HepG2 (cell line): ENCODE measurements at regions not wholly inside any gene's neighbourhood (a gene's known extent, or its start where the extent isn't known, plus 50 kb on each side); places are given as distances from the start of the nearest gene placed in this dataset.

ENCODE experiments used
- ATAC-seq: fragments of 200-7000 bp; cut with Tn5 transposase; 3 replicates; pipeline ENCODE4 v1.9.1; 2020; ENCODE audit warnings: mild to moderate bottlenecking, moderate library complexity
- BruUV-seq: library from RNA; stranded (reverse); fragments of 400-500 nt; replicated peaks from 2 replicates; lab custom pipeline; 2021; lab: Mats Ljungman, UMichigan
- CTCF ChIA-PET: fragments of 300-600 bp; formaldehyde crosslinking; extraction: SDS; loops from one replicate; lab custom pipeline; 2021; ENCODE audit warnings: low total read pairs, inconsistent platforms, low intra/inter-chr PET ratio; lab: Yijun Ruan, JAX
- POLR2A ChIA-PET: fragments of 350-600 bp; sonication (Branson Sonifier 250); formaldehyde crosslinking; loops from one replicate; lab custom pipeline; 2020; ENCODE audit warnings: antibody characterized with exemption, inconsistent platforms; lab: Yijun Ruan, JAX
- DNase-seq: peaks from one replicate; pipeline ENCODE4 v3.0.0-alpha.2; 2015; ENCODE audit warnings: low spot score
- FAIRE-seq: peaks from 3 replicates; lab custom pipeline; 2011; peaks lifted over from hg19 to GRCh38; lab: Jason Lieb, UNC
- H2AFZ ChIP-seq: one replicate; pipeline ENCODE4 v1.6.1; 2011; ENCODE audit warnings: low read length, inconsistent platforms
- H3K27ac ChIP-seq: fragments of 300-600 bp; 3 replicates; pipeline ENCODE4 v1.8.0; 2011; ENCODE audit warnings: mixed run types, mild to moderate bottlenecking, mixed read lengths, low read length, inconsistent platforms; ENCODE audit not compliant: insufficient read depth; ENCODE audit errors: extremely low read length
- H3K27me3 ChIP-seq, 2 experiments: fragments of 200-600 bp in 1 of 2; 2 replicates in 1 of 2; 3 replicates in 1 of 2; pipeline versions ENCODE4 v1.6.0 to v1.8.0; 2011; ENCODE audit warnings: low read length in 2 of 2, mild to moderate bottlenecking in 2 of 2, moderate library complexity in 2 of 2, inconsistent platforms in 1 of 2; ENCODE audit not compliant: insufficient read depth in 2 of 2, control insufficient read depth in 1 of 2
- H3K36me3 ChIP-seq, 2 experiments: fragments of 200-600 bp in 1 of 2; replicated peaks in 1 of 2; 2 replicates in 1 of 2; 3 replicates in 1 of 2; pipeline versions ENCODE4 v1.5.1 to v1.8.0; 2011; ENCODE audit warnings: low read length in 2 of 2, inconsistent platforms in 1 of 2; ENCODE audit not compliant: insufficient read depth in 2 of 2, control insufficient read depth in 1 of 2
- H3K4me1 ChIP-seq: 2 replicates; pipeline ENCODE4 v1.5.1; 2012; ENCODE audit warnings: low read length, inconsistent platforms; ENCODE audit not compliant: insufficient read depth
- H3K4me2 ChIP-seq: 2 replicates; pipeline ENCODE4 v1.6.0; 2011; ENCODE audit warnings: low read depth, low read length, inconsistent platforms
- H3K4me3 ChIP-seq, 3 experiments: fragments of 200-600 bp in 1 of 3; sonication (generic), shearing (Covaris generic) in 1 of 3; replicated peaks in 1 of 3; 2 replicates each; pipeline ENCODE4 v1.5.1; 2011 to 2016; ENCODE audit warnings: low read length in 3 of 3, inconsistent platforms in 2 of 3, low read depth in 2 of 3, mild to moderate bottlenecking in 2 of 3, control low read depth in 1 of 3, mixed read lengths in 1 of 3; ENCODE audit not compliant: insufficient read depth in 1 of 3
- H3K79me2 ChIP-seq: one replicate; pipeline ENCODE4 v1.6.1; 2011; ENCODE audit warnings: low read length, inconsistent platforms; ENCODE audit not compliant: insufficient read depth
- H3K9ac ChIP-seq: 2 replicates; pipeline ENCODE4 v1.6.0; 2011; ENCODE audit warnings: mild to moderate bottlenecking, low read depth, low read length, inconsistent platforms; ENCODE audit not compliant: insufficient read depth
- H3K9me3 ChIP-seq: 2 replicates; pipeline ENCODE4 v1.5.1; 2012; ENCODE audit warnings: mild to moderate bottlenecking, low read length
- H4K20me1 ChIP-seq: 2 replicates; pipeline ENCODE4 v1.6.0; 2011; ENCODE audit warnings: inconsistent platforms, mild to moderate bottlenecking, low read length, moderate library complexity; ENCODE audit not compliant: insufficient read depth
- FIP1L1 ChIP-seq: fragments of 200-400 bp; formaldehyde crosslinking; IDR thresholded peaks from 2 replicates; pipeline ENCODE4 v1.6.1; 2018; ENCODE audit warnings: low read depth, mild to moderate bottlenecking, low read length, moderate library complexity, borderline replicate concordance; ENCODE audit not compliant: insufficient read depth
- NR3C1 ChIP-seq: sonication (generic); formaldehyde crosslinking; IDR thresholded peaks from 2 replicates; pipeline ENCODE4 v1.4.0; 2020; ENCODE audit warnings: missing genetic modification reagents
- ZBTB1 ChIP-seq: sonication (generic); formaldehyde crosslinking; IDR thresholded peaks from 2 replicates; pipeline ENCODE4 v1.4.0; 2020; ENCODE audit warnings: missing genetic modification reagents, borderline replicate concordance
- ZNF383 ChIP-seq: sonication (generic); formaldehyde crosslinking; IDR thresholded peaks from 2 replicates; pipeline ENCODE4 v1.4.0; 2020; ENCODE audit warnings: missing genetic modification reagents, mild to moderate bottlenecking, borderline replicate concordance
- WGBS: methylation state at CpG from one replicate; pipeline ENCODE4 v1.1.6; 2017; ENCODE audit warnings: low lambda C conversion rate; 5-methylcytosine and 5-hydroxymethylcytosine counted together
- in situ Hi-C: cut with HindIII; loops from 2 replicates; pipeline ENCODE4 v1.10.0; 2017; ENCODE audit warnings: low pct_unique_long_range_greater_than_20kb; ENCODE audit not compliant: extremely low pct_ligation_motif_present
- intact Hi-C: fragments of 100-400 bp; cut with micrococcal nuclease; formaldehyde crosslinking; loops from one replicate; pipeline ENCODE4 v1.10.0; 2022; ENCODE audit not compliant: unreplicated experiment
- TF ChIP-seq, protein P1 (sequence below): sonication (generic); formaldehyde crosslinking; IDR thresholded peaks from 2 replicates; pipeline ENCODE4 v1.8.1; 2023; ENCODE audit warnings: mild to moderate bottlenecking, missing genetic modification reagents
- TF ChIP-seq, protein P2 (sequence below), 2 experiments: sonication (generic) in 1 of 2; formaldehyde crosslinking in 1 of 2; IDR thresholded peaks; 2 replicates each; pipeline versions ENCODE4 v1.5.1 to v1.6.1; 2011 to 2020; ENCODE audit warnings: borderline replicate concordance in 1 of 2, low read depth in 1 of 2, low read length in 1 of 2, mild to moderate bottlenecking in 1 of 2, missing genetic modification reagents in 1 of 2, moderate library complexity in 1 of 2
- TF ChIP-seq, protein P3 (sequence below): sonication (generic); formaldehyde crosslinking; IDR thresholded peaks from 2 replicates; pipeline ENCODE4 v1.4.0; 2020; ENCODE audit warnings: missing genetic modification reagents

DNA sequence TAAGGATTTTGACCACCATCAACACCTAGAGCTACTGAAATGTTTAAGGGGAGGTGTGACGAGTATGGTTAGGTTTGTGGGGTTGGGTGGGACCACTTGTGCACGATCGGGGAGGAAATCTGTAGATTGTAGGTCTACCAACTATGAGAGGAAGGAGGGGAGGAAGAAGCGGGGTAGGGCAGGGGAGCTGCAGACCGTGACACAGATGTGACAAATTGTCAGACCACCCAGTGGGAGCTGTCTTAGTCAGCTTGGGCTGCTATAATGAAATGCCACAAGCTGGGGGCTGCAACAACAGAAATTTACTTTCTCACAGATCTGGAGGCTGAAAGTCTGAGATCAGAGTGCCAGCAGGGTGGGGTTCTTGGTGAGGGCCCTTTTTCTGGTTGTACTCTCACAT, 62.2 kb upstream of the ARGLU1 start:
- Histone ChIP-seq H4K20me1 (no peaks in the 10 kb centered on the region), H3K9me3 (no peaks in the 10 kb centered on the region), H3K27me3 (peaks cover 0 to 7% of the 10 kb centered on the region in 2 experiments; a peak in 2 of 5 replicates), H3K27ac (no peak overlapping the region), H3K4me3 (no peak overlapping the region), H3K9ac (no peak overlapping the region), H3K4me2 (no peak overlapping the region), H2AFZ (no peak overlapping the region), H3K4me1 (no peaks in the 10 kb centered on the region), H3K79me2 (no peaks in the 10 kb centered on the region), H3K36me3 (no peaks in the 10 kb centered on the region)
- ChIA-PET CTCF (no interaction called here), POLR2A (no interaction called here)
- TF ChIP-seq NR3C1 (CRISPR knock-in tag) (no peak), ZNF383 (CRISPR knock-in tag) (no peak), FIP1L1 (no peak), ZBTB1 (no peak)
- TF ChIP-seq, protein P1, sequence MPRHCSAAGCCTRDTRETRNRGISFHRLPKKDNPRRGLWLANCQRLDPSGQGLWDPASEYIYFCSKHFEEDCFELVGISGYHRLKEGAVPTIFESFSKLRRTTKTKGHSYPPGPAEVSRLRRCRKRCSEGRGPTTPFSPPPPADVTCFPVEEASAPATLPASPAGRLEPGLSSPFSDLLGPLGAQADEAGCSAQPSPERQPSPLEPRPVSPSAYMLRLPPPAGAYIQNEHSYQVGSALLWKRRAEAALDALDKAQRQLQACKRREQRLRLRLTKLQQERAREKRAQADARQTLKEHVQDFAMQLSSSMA (CRISPR knock-in tag): no peak
- TF ChIP-seq, protein P2, sequence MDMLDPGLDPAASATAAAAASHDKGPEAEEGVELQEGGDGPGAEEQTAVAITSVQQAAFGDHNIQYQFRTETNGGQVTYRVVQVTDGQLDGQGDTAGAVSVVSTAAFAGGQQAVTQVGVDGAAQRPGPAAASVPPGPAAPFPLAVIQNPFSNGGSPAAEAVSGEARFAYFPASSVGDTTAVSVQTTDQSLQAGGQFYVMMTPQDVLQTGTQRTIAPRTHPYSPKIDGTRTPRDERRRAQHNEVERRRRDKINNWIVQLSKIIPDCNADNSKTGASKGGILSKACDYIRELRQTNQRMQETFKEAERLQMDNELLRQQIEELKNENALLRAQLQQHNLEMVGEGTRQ (IDR thresholded peaks at IDR 0.05; ENCODE audit: low read depth, low read length): no peak
- TF ChIP-seq, protein P2 (CRISPR knock-in tag; IDR thresholded peaks at IDR 0.05; ENCODE audit: borderline replicate concordance): no peak
- TF ChIP-seq, protein P3, sequence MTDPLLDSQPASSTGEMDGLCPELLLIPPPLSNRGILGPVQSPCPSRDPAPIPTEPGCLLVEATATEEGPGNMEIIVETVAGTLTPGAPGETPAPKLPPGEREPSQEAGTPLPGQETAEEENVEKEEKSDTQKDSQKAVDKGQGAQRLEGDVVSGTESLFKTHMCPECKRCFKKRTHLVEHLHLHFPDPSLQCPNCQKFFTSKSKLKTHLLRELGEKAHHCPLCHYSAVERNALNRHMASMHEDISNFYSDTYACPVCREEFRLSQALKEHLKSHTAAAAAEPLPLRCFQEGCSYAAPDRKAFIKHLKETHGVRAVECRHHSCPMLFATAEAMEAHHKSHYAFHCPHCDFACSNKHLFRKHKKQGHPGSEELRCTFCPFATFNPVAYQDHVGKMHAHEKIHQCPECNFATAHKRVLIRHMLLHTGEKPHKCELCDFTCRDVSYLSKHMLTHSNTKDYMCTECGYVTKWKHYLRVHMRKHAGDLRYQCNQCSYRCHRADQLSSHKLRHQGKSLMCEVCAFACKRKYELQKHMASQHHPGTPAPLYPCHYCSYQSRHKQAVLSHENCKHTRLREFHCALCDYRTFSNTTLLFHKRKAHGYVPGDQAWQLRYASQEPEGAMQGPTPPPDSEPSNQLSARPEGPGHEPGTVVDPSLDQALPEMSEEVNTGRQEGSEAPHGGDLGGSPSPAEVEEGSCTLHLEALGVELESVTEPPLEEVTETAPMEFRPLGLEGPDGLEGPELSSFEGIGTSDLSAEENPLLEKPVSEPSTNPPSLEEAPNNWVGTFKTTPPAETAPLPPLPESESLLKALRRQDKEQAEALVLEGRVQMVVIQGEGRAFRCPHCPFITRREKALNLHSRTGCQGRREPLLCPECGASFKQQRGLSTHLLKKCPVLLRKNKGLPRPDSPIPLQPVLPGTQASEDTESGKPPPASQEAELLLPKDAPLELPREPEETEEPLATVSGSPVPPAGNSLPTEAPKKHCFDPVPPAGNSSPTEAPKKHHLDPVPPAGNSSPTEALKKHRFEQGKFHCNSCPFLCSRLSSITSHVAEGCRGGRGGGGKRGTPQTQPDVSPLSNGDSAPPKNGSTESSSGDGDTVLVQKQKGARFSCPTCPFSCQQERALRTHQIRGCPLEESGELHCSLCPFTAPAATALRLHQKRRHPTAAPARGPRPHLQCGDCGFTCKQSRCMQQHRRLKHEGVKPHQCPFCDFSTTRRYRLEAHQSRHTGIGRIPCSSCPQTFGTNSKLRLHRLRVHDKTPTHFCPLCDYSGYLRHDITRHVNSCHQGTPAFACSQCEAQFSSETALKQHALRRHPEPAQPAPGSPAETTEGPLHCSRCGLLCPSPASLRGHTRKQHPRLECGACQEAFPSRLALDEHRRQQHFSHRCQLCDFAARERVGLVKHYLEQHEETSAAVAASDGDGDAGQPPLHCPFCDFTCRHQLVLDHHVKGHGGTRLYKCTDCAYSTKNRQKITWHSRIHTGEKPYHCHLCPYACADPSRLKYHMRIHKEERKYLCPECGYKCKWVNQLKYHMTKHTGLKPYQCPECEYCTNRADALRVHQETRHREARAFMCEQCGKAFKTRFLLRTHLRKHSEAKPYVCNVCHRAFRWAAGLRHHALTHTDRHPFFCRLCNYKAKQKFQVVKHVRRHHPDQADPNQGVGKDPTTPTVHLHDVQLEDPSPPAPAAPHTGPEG: no peak
- intact Hi-C loops: no loop called here
- FAIRE-seq: no peak
- ATAC-seq: no peak
- 29% methylated on average over 5 of the region's 5 CpGs for WGBS
- no peak for DNase-seq
- no TSS peak for BruUV-seq
- in situ Hi-C loops: no loop called here
